Cardiac muscle cell (in vitro differentiated cells and primary cell): ENCODE measurements at regions not wholly inside any gene's neighbourhood (a gene's known extent, or its start where the extent isn't known, plus 50 kb on each side); places are given as distances from the start of the nearest gene placed in this dataset.

Source experiments
- DNase-seq, 2 donors: peaks; one replicate each; pipeline versions ENCODE4 v3.0.0 to v3.0.0-alpha.2; 2010 to 2017; ENCODE audit warnings: low read depth in 1 of 2, low spot score in 1 of 2
- H3K27ac ChIP-seq: fragments of 200-600 bp; sonication (generic); 2 replicates; pipeline ENCODE4 v1.5.1; 2016
- H3K27me3 ChIP-seq: fragments of 200-600 bp; sonication (generic); 2 replicates; pipeline ENCODE4 v1.6.0; 2016; ENCODE audit warnings: control low read depth
- H3K36me3 ChIP-seq: fragments of 200-600 bp; sonication (generic); 2 replicates; pipeline ENCODE4 v1.5.1; 2016; ENCODE audit warnings: control low read depth
- H3K4me1 ChIP-seq: fragments of 200-600 bp; sonication (generic); 2 replicates; pipeline ENCODE4 v1.8.1; 2017; ENCODE audit warnings: low read depth, mild to moderate bottlenecking, mixed run types
- H3K4me3 ChIP-seq: fragments of 200-600 bp; sonication (generic); 2 replicates; pipeline ENCODE4 v1.5.1; 2016; ENCODE audit warnings: mild to moderate bottlenecking
- H3K9me3 ChIP-seq: fragments of 200-600 bp; sonication (generic); 2 replicates; pipeline ENCODE4 v1.5.1; 2017; ENCODE audit warnings: low read depth, mild to moderate bottlenecking, control low read depth
- TF ChIP-seq, protein P1 (sequence below): IDR thresholded peaks from 2 replicates; pipeline ENCODE4 v1.5.1; 2012; ENCODE audit warnings: low read depth, mild to moderate bottlenecking, low read length

DNA sequence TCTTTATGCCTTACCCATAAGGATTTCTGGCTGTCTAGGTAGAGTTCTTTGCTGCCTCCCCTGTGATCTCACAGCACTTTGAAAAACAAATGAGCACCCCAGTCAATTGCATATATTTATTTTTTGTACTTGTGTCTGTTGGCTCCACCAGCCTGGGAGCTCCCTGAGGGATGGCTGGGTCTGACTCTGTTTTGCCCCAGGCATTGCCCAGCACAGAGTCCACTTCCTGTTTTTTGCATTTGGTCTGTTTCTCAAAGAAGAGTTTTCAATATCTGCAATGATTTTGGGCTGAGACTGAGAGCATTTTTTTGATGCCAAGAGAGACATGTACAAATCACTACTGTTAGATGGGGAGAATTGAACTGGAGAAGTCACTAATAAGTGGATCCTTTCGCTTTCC lies 125.0 kb downstream of the FOXD2 start:
- TF ChIP-seq, protein P1, sequence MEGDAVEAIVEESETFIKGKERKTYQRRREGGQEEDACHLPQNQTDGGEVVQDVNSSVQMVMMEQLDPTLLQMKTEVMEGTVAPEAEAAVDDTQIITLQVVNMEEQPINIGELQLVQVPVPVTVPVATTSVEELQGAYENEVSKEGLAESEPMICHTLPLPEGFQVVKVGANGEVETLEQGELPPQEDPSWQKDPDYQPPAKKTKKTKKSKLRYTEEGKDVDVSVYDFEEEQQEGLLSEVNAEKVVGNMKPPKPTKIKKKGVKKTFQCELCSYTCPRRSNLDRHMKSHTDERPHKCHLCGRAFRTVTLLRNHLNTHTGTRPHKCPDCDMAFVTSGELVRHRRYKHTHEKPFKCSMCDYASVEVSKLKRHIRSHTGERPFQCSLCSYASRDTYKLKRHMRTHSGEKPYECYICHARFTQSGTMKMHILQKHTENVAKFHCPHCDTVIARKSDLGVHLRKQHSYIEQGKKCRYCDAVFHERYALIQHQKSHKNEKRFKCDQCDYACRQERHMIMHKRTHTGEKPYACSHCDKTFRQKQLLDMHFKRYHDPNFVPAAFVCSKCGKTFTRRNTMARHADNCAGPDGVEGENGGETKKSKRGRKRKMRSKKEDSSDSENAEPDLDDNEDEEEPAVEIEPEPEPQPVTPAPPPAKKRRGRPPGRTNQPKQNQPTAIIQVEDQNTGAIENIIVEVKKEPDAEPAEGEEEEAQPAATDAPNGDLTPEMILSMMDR, result no peak
- Histone ChIP-seq H3K27ac (no peak overlapping the region), H3K4me1 (peaks cover 14% of the 10 kb centered on the region), H3K27me3 (no peaks in the 10 kb centered on the region), H3K4me3 (no peak overlapping the region), H3K36me3 (no peaks in the 10 kb centered on the region), H3K9me3 (no peaks in the 10 kb centered on the region)
- no peak for DNase-seq

DNA sequence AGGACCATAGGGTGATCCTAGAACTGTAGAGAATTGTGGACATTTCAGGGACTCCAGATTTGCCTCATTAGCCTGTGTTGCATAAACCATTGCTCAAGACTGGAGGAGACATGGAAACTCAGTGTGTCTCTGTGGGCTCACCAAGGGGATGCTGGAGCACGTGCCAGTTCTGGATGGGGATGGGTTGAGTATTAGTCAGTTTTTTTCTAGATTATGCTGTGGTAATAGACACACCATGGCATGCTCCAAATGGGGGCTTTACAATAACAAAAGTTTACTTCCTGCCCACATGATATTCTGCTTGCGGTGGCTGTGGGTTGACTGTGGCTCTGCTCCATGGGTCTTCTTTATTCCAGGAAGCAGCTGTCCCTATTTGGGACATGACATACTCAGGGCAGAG lies 125.4 kb downstream of the FOXD2 start:
- H3K27me3 ChIP-seq, result no peaks in the 10 kb centered on the region
- peaks cover 14% of the 10 kb centered on the region for H3K4me1 ChIP-seq
- TF ChIP-seq, protein P1, result no peak
- DNase-seq, result peak in 1 of 2 donors; percentile 8
- no peak overlapping the region for H3K4me3 ChIP-seq
- no peaks in the 10 kb centered on the region for H3K36me3 ChIP-seq
- no peak overlapping the region for H3K27ac ChIP-seq
- no peaks in the 10 kb centered on the region for H3K9me3 ChIP-seq

DNA sequence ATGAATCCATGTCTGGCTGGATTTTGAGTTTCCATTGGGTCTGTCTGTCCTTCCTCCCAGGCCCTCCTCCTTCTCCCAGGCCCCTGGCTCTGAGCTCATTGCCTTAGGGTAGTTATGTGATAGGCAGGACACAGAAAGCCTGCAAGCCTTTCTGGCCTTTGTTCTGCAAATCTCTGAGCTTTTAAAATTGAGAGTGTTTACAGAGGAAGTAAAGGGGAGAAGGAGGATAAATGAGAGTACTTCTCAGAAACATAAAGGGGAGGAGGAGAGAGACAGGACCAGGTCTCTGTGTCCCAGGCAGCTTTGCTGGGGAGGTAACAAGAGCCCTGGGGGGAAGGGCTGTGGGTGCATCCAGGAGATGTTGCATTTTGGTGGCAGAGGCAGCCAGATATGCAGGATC lies 126.7 kb downstream of the FOXD2 start:
- TF ChIP-seq, protein P1, result no peak
- peaks cover 14% of the 10 kb centered on the region for H3K4me1 ChIP-seq
- DNase-seq, result no peak
- H3K4me3 ChIP-seq, result no peak overlapping the region
- no peaks in the 10 kb centered on the region for H3K27me3 ChIP-seq
- no peak overlapping the region for H3K27ac ChIP-seq
- no peaks in the 10 kb centered on the region for H3K36me3 ChIP-seq
- H3K9me3 ChIP-seq, result no peaks in the 10 kb centered on the region

DNA sequence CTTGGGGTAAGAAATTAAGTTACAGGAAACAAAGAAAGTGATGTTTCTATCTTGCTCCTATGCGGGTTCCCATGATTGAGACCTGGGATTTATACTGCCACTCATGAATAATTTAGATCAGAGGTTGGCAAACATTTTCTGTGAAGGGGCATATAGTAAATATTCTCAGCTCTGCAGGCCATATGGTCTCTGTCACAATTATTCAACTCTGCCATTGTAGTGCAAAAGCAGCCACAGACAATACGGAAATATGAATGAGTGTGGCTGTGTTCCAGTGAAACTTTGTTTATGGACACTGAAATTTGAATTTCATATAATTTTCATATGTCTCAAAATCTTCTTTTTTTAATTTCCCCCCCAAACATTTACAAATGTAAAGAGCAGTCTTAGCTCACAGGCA lies 127.2 kb downstream of the FOXD2 start:
- DNase-seq, result no peak
- Histone ChIP-seq H3K9me3 (no peaks in the 10 kb centered on the region), H3K4me1 (peaks cover 10% of the 10 kb centered on the region), H3K4me3 (no peak overlapping the region), H3K27ac (no peak overlapping the region), H3K36me3 (no peaks in the 10 kb centered on the region), H3K27me3 (no peaks in the 10 kb centered on the region)
- TF ChIP-seq, protein P1, result no peak

DNA sequence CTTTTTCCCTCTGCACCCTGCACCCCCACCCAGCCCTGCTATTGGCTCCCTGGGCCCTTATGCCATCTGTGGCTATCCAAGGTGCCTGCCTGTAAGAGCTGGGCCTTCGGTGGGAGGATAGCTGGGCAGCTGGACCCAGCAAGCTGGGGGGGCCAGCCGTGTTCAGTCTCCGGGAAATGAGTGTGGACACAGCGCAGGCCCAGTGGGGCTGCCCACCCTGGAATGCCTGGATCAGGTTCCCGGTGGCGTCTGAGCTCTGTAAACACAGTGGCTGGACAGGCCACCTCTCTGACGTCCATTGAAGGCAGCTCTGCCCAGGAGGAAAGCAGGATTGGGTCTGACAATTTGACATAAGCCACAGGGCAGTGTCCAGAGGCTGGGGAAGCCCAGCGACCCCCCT lies 127.8 kb downstream of the FOXD2 start:
- DNase-seq, result no peak
- Histone ChIP-seq H3K27ac (no peak overlapping the region), H3K36me3 (no peaks in the 10 kb centered on the region), H3K27me3 (no peaks in the 10 kb centered on the region), H3K4me3 (no peak overlapping the region), H3K9me3 (no peaks in the 10 kb centered on the region), H3K4me1 (peaks cover 4% of the 10 kb centered on the region)
- TF ChIP-seq, protein P1, result no peak

DNA sequence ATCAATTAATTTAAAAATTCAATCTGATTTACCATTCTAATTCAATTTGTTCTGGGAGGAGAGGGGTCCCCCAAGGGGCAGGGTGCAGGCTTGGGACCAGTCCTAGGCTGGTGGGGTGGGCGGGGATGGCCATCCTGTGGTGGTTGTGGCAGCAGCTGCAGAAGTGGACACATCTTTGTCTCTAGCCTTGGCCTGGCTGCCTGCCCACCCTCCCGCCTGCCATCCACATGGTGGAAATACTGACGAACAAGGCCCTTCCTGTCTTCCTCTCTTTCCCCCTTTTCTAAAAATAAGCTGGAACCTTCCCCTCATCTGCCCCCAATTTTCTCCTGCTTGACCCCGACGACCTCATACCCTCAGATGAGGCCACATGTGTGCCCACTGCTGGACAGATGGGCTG lies 130.9 kb downstream of the FOXD2 start:
- DNase-seq, result no peak
- no peaks in the 10 kb centered on the region for H3K27me3 ChIP-seq
- no peaks in the 10 kb centered on the region for H3K36me3 ChIP-seq
- no peaks in the 10 kb centered on the region for H3K9me3 ChIP-seq
- no peak overlapping the region for H3K4me3 ChIP-seq
- no peak overlapping the region for H3K27ac ChIP-seq
- TF ChIP-seq, protein P1, result no peak
- peaks cover 6% of the 10 kb centered on the region for H3K4me1 ChIP-seq
